NCI-H2029 (cell line): ENCODE measurements at regions not wholly inside any gene's neighbourhood (a gene's known extent, or its start where the extent isn't known, plus 50 kb on each side); places are given as distances from the start of the nearest gene placed in this dataset.

Experiments
- DNase-seq: peaks from one replicate; lab custom pipeline; 2025; lab: John Stamatoyannopoulos, UW

GRCh38 chr2:23128684-23129292 is 256.2 kb upstream of the KLHL29 start:
- DNase-seq = no peak

- no peak for DNase-seq
These were observed 253.9 kb upstream of the KLHL29 start for GRCh38 chr2:23131066-23131575.

GRCh38 chr2:23132000-23132399 is 253.0 kb upstream of the KLHL29 start:
- no peak for DNase-seq

GRCh38 chr2:23132823-23133595 is 252.0 kb upstream of the KLHL29 start:
- no peak for DNase-seq

- no peak for DNase-seq
These were observed 250.3 kb upstream of the KLHL29 start for GRCh38 chr2:23134726-23135125.

GRCh38 chr2:23135481-23136100 is 249.4 kb upstream of the KLHL29 start:
- DNase-seq = no peak

- DNase-seq = no peak
These were observed 247.8 kb upstream of the KLHL29 start for GRCh38 chr2:23137166-23137565.

GRCh38 chr2:23138701-23139100 is 246.3 kb upstream of the KLHL29 start:
- DNase-seq = no peak

- no peak for DNase-seq
These were observed 239.5 kb upstream of the KLHL29 start for GRCh38 chr2:23145460-23145859.

GRCh38 chr2:23146011-23146410 is 239.0 kb upstream of the KLHL29 start:
- no peak for DNase-seq

- DNase-seq = no peak
These were observed 236.6 kb upstream of the KLHL29 start for GRCh38 chr2:23148342-23148741.

GRCh38 chr2:23149777-23150176 is 235.2 kb upstream of the KLHL29 start:
- no peak for DNase-seq

- no peak for DNase-seq
These were observed 231.5 kb upstream of the KLHL29 start for GRCh38 chr2:23153484-23153883.

- DNase-seq = no peak
These were observed 230.0 kb upstream of the KLHL29 start for GRCh38 chr2:23155022-23155421.

- DNase-seq = no peak
These were observed 227.2 kb upstream of the KLHL29 start for GRCh38 chr2:23157812-23158211.

- DNase-seq = no peak
These were observed 226.7 kb upstream of the KLHL29 start for GRCh38 chr2:23158306-23158705.

GRCh38 chr2:23159746-23160405 is 225.1 kb upstream of the KLHL29 start:
- no peak for DNase-seq

GRCh38 chr2:23164173-23164572 is 220.8 kb upstream of the KLHL29 start:
- no peak for DNase-seq

- no peak for DNase-seq
These were observed 215.1 kb upstream of the KLHL29 start for GRCh38 chr2:23169896-23170295.

GRCh38 chr2:23171108-23171507 is 213.9 kb upstream of the KLHL29 start:
- DNase-seq = no peak

GRCh38 chr2:23178396-23178795 is 206.6 kb upstream of the KLHL29 start:
- no peak for DNase-seq

- no peak for DNase-seq
These were observed 201.2 kb upstream of the KLHL29 start for GRCh38 chr2:23183733-23184132.
